GM12878 (cell line): ENCODE measurements at regions not wholly inside any gene's neighbourhood (a gene's known extent, or its start where the extent isn't known, plus 50 kb on each side); places are given as distances from the start of the nearest gene placed in this dataset.

Source experiments
- ATAC-seq: fragments of 200-7000 bp; cut with Tn5 transposase; 3 replicates; pipeline ENCODE4 v1.9.1; 2020; ENCODE audit warnings: mild to moderate bottlenecking, moderate library complexity
- BruUV-seq: library from RNA; stranded (reverse); fragments of 400-500 nt; replicated peaks from 2 replicates; lab custom pipeline; 2021; lab: Mats Ljungman, UMichigan
- CTCF ChIA-PET: fragments of 300-600 bp; sonication (Branson Sonifier 250); formaldehyde crosslinking; extraction: SDS; loops from one replicate; lab custom pipeline; 2021; ENCODE audit warnings: inconsistent platforms; lab: Yijun Ruan, JAX
- POLR2A ChIA-PET: fragments of 350-600 bp; formaldehyde crosslinking; extraction: SDS; loops from one replicate; lab custom pipeline; 2021; ENCODE audit warnings: inconsistent platforms; lab: Charles Lee
- RAD21 ChIA-PET: fragments of 300-600 bp; sonication (Branson Sonifier 250); formaldehyde crosslinking; loops from one replicate; lab custom pipeline; 2023; ENCODE audit warnings: antibody characterized with exemption; ENCODE audit not compliant: unreplicated experiment; lab: Charles Lee
- SMC1A ChIA-PET: fragments of 300-600 bp; sonication (Branson Sonifier 250); formaldehyde crosslinking; loops from one replicate; lab custom pipeline; 2023; ENCODE audit not compliant: unreplicated experiment, uncharacterized antibody; lab: Charles Lee
- DNase-seq: peaks from one replicate; pipeline ENCODE4 v3.0.0-alpha.2; 2011; ENCODE audit warnings: low read depth, low spot score
- FAIRE-seq: peaks from 3 replicates; lab custom pipeline; 2011; peaks lifted over from hg19 to GRCh38; lab: Jason Lieb, UNC
- H2AFZ ChIP-seq: 2 replicates; pipeline ENCODE4 v1.6.0; 2011; ENCODE audit warnings: low read depth, low read length, control low read depth; ENCODE audit not compliant: control insufficient read depth
- H3K27ac ChIP-seq: 2 replicates; pipeline ENCODE4 v1.5.1; 2011; ENCODE audit warnings: control low read depth; ENCODE audit not compliant: control insufficient read depth, insufficient read depth
- H3K27me3 ChIP-seq, 2 experiments: replicated peaks in 1 of 2; 2 replicates each; pipeline versions ENCODE4 v1.6.0 to v1.6.1; 2011; ENCODE audit warnings: low read length in 1 of 2; ENCODE audit not compliant: control insufficient read depth in 2 of 2, insufficient read depth in 2 of 2
- H3K36me3 ChIP-seq, 2 experiments: 2 replicates each; pipeline ENCODE4 v1.5.1; 2011; ENCODE audit warnings: low read length in 1 of 2; ENCODE audit not compliant: control insufficient read depth in 2 of 2, insufficient read depth in 2 of 2
- H3K4me1 ChIP-seq: 2 replicates; pipeline ENCODE4 v1.6.1; 2011; ENCODE audit warnings: mild to moderate bottlenecking, low read length, moderate library complexity, mixed read lengths; ENCODE audit not compliant: control insufficient read depth, insufficient read depth
- H3K4me2 ChIP-seq: 2 replicates; pipeline ENCODE4 v1.6.0; 2011; ENCODE audit warnings: control low read depth; ENCODE audit not compliant: control insufficient read depth, insufficient read depth
- H3K4me3 ChIP-seq: fragments of 200-600 bp; sonication (generic); 2 replicates; pipeline ENCODE4 v1.5.1; 2016
- H3K79me2 ChIP-seq: 2 replicates; pipeline ENCODE4 v1.6.0; 2011; ENCODE audit warnings: low read length; ENCODE audit not compliant: control insufficient read depth, insufficient read depth
- H3K9ac ChIP-seq: 2 replicates; pipeline ENCODE4 v1.8.0; 2011; ENCODE audit warnings: low read length, control low read depth, mixed read lengths; ENCODE audit not compliant: control insufficient read depth, insufficient read depth
- H3K9me3 ChIP-seq: replicated peaks from 3 replicates; pipeline ENCODE4 v1.5.1; 2011; ENCODE audit warnings: mild to moderate bottlenecking, low read length; ENCODE audit not compliant: control insufficient read depth, insufficient read depth
- H4K20me1 ChIP-seq: 2 replicates; pipeline ENCODE4 v1.6.0; 2011; ENCODE audit not compliant: control insufficient read depth, insufficient read depth
- ATF2 ChIP-seq: IDR thresholded peaks from 2 replicates; pipeline ENCODE4 v1.6.1; 2012; ENCODE audit warnings: low read length, inconsistent platforms
- E2F8 ChIP-seq: fragments of 450-650 bp; IDR thresholded peaks from 2 replicates; pipeline ENCODE4 v1.6.1; 2018; ENCODE audit warnings: mild to moderate bottlenecking, low read depth, moderate library complexity; ENCODE audit not compliant: partially characterized antibody
- EGR1 ChIP-seq, 2 experiments: IDR thresholded peaks; 1 replicate in 1 of 2; 2 replicates in 1 of 2; pipeline ENCODE4 v1.6.1; 2011 to 2012; ENCODE audit warnings: low read depth in 2 of 2, low read length in 2 of 2, borderline replicate concordance in 1 of 2, mild to moderate bottlenecking in 1 of 2, moderate library complexity in 1 of 2
- IRF4 ChIP-seq: IDR thresholded peaks from 2 replicates; pipeline ENCODE4 v1.6.1; 2011; ENCODE audit warnings: low read depth, low read length
- NBN ChIP-seq: fragments of 450-650 bp; IDR thresholded peaks from 2 replicates; pipeline ENCODE4 v1.6.1; 2016
- PAX8 ChIP-seq: fragments of 450-650 bp; IDR thresholded peaks from 2 replicates; pipeline ENCODE4 v1.6.1; 2017; ENCODE audit warnings: mild to moderate bottlenecking, moderate library complexity
- RCOR1 ChIP-seq: conservative IDR thresholded peaks from 2 replicates; pipeline ENCODE4 v1.6.1; 2012; ENCODE audit warnings: low read depth, low read length, improper control_type of control experiment
- RUNX3 ChIP-seq: IDR thresholded peaks from 2 replicates; pipeline ENCODE4 v1.6.1; 2012; ENCODE audit warnings: low read length, inconsistent platforms
- SREBF1 ChIP-seq: IDR thresholded peaks from 2 replicates; pipeline ENCODE4 v1.6.1; 2012; ENCODE audit warnings: mild to moderate bottlenecking, low read length
- SUPT20H ChIP-seq: IDR thresholded peaks from 2 replicates; pipeline ENCODE4 v1.6.1; 2011; ENCODE audit warnings: low read depth, mild to moderate bottlenecking, low read length, moderate library complexity, borderline replicate concordance; ENCODE audit not compliant: control insufficient read depth
- TARDBP ChIP-seq: IDR thresholded peaks from 2 replicates; pipeline ENCODE4 v1.6.1; 2016; ENCODE audit warnings: borderline replicate concordance
- ZNF274 ChIP-seq: IDR thresholded peaks from one replicate; pipeline ENCODE4 v1.8.0; 2011; ENCODE audit not compliant: insufficient read length, insufficient read depth
- ZNF622 ChIP-seq: fragments of 450-650 bp; IDR thresholded peaks from 2 replicates; pipeline ENCODE4 v1.6.1; 2017; ENCODE audit warnings: mild to moderate bottlenecking, inconsistent platforms
- WGBS: methylation state at CpG from one replicate; pipeline ENCODE4 v1.1.6; 2016; ENCODE audit warnings: low lambda C conversion rate; ENCODE audit not compliant: insufficient replicate concordance, insufficient coverage; ENCODE audit errors: missing lambda C conversion rate; 5-methylcytosine and 5-hydroxymethylcytosine counted together
- in situ Hi-C: fragments of 300-500 bp; cut with MboI; formaldehyde crosslinking; loops from 9 replicates; pipeline ENCODE4 v1.14.3; 2018; ENCODE audit warnings: mixed read lengths
- intact Hi-C: fragments of 100-400 bp; cut with micrococcal nuclease; formaldehyde crosslinking; loops from one replicate; pipeline ENCODE4 v1.14.2; 2022; ENCODE audit not compliant: unreplicated experiment
- TF ChIP-seq, protein P1 (sequence below): fragments of 450-650 bp; IDR thresholded peaks from 2 replicates; pipeline ENCODE4 v1.6.1; 2017; ENCODE audit warnings: mild to moderate bottlenecking, moderate library complexity

DNA sequence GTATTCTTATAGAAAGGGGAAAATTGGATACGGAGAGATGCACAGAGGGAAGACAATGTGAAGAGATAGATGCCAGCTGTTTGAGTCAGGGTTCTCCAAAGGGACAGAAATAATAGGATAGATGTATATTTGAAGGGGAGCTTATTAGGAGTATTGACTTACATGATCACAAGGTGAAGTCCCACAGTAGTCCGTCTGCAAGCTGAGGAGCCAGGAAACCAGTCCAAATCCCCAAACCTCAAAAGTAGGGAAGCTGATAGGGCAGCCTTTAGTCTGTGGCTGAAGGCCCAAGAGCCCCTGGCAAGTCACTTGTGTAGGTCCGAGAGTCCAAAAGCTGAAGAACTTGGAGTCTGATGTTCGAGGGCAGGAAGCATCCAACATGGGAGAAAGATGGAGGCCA lies 569.6 kb upstream of the LARGE1 start (continued):
- TF ChIP-seq ATF2: no peak
- TF ChIP-seq, all 136 proteins: peak for 0

GRCh38 chr22:34490886-34491285 lies 570.6 kb upstream of the LARGE1 start:
- ChIA-PET POLR2A (no interaction called here), SMC1A (no interaction called here), CTCF (no interaction called here), RAD21 (no interaction called here)
- 11% methylated on average over 2 of the region's 2 CpGs for whole genome bisulfite sequencing
- no peak for FAIRE-seq
- Histone ChIP-seq H3K9ac (no peak overlapping the region), H3K27ac (no peak overlapping the region), H3K9me3 (no peaks in the 10 kb centered on the region), H4K20me1 (no peaks in the 10 kb centered on the region), H3K4me3 (no peak overlapping the region), H3K4me1 (no peaks in the 10 kb centered on the region), H3K27me3 (no peaks in the 10 kb centered on the region), H3K79me2 (no peaks in the 10 kb centered on the region), H2AFZ (no peak overlapping the region), H3K4me2 (no peak overlapping the region), H3K36me3 (no peaks in the 10 kb centered on the region)
- no peak for ATAC-seq
- BruUV-seq: no TSS peak
- TF ChIP-seq ZNF274 (no peak), PAX8 (no peak), ZNF622 (no peak), RCOR1 (no peak), NBN (no peak), TARDBP (no peak), SUPT20H (no peak), SREBF1 (no peak), RUNX3 (no peak), IRF4 (no peak), E2F8 (no peak), EGR1 (IDR thresholded peaks at IDR 0.05; ENCODE audit: borderline replicate concordance in 1 of 2, low read depth in 2 of 2, low read length in 2 of 2) (no peak)
- TF ChIP-seq, protein P1, sequence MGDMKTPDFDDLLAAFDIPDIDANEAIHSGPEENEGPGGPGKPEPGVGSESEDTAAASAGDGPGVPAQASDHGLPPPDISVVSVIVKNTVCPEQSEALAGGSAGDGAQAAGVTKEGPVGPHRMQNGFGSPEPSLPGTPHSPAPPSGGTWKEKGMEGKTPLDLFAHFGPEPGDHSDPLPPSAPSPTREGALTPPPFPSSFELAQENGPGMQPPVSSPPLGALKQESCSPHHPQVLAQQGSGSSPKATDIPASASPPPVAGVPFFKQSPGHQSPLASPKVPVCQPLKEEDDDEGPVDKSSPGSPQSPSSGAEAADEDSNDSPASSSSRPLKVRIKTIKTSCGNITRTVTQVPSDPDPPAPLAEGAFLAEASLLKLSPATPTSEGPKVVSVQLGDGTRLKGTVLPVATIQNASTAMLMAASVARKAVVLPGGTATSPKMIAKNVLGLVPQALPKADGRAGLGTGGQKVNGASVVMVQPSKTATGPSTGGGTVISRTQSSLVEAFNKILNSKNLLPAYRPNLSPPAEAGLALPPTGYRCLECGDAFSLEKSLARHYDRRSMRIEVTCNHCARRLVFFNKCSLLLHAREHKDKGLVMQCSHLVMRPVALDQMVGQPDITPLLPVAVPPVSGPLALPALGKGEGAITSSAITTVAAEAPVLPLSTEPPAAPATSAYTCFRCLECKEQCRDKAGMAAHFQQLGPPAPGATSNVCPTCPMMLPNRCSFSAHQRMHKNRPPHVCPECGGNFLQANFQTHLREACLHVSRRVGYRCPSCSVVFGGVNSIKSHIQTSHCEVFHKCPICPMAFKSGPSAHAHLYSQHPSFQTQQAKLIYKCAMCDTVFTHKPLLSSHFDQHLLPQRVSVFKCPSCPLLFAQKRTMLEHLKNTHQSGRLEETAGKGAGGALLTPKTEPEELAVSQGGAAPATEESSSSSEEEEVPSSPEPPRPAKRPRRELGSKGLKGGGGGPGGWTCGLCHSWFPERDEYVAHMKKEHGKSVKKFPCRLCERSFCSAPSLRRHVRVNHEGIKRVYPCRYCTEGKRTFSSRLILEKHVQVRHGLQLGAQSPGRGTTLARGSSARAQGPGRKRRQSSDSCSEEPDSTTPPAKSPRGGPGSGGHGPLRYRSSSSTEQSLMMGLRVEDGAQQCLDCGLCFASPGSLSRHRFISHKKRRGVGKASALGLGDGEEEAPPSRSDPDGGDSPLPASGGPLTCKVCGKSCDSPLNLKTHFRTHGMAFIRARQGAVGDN: no peak
- intact Hi-C loops (no loop called here), in situ Hi-C loops (no loop called here)
- no peak for DNase-seq
